ENCODE measurements at regions not wholly inside any gene's neighbourhood (a gene's known extent, or its start where the extent isn't known, plus 50 kb on each side); places are given as distances from the start of the nearest gene placed in this dataset.

DNA sequence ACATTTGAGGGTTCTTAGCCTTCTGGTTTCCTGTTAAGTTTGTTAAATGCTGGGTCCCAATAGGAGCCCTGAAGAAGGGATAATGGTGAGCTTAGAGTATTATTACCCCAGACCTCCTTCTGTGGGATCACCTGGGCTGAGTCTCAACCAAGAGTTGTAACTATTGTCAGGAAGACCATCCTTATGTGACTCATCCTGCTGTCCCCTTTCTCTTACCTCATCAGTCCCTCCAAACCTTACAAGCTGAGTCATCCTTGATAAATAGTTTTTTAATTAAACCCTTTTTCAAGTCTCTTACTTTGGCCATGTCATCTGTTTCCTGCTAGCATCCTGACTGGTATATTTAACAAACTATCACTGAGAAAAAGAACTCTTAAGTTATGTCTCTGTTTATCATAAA lies 502.8 kb downstream of the LRRC70 start:
- Histone ChIP-seq H3K4me1 (no peaks in the 10 kb centered on the region), H3K27ac (no peak overlapping the region), H3K4me3 (no peak overlapping the region), H3K27me3 (ENCODE audit: insufficient read depth in 3 of 3, low read length in 2 of 3) (no peaks in the 10 kb centered on the region), H3K36me3 (ENCODE audit: insufficient read depth in 1 of 2, low read depth in 1 of 2) (no peaks in the 10 kb centered on the region), H3K9me3 (no peaks in the 10 kb centered on the region)
- intact Hi-C loops (cut with DNase I): no loop called here
- ATAC-seq (no peak), DNase-seq (no peak)
- TF ChIP-seq, protein P1, sequence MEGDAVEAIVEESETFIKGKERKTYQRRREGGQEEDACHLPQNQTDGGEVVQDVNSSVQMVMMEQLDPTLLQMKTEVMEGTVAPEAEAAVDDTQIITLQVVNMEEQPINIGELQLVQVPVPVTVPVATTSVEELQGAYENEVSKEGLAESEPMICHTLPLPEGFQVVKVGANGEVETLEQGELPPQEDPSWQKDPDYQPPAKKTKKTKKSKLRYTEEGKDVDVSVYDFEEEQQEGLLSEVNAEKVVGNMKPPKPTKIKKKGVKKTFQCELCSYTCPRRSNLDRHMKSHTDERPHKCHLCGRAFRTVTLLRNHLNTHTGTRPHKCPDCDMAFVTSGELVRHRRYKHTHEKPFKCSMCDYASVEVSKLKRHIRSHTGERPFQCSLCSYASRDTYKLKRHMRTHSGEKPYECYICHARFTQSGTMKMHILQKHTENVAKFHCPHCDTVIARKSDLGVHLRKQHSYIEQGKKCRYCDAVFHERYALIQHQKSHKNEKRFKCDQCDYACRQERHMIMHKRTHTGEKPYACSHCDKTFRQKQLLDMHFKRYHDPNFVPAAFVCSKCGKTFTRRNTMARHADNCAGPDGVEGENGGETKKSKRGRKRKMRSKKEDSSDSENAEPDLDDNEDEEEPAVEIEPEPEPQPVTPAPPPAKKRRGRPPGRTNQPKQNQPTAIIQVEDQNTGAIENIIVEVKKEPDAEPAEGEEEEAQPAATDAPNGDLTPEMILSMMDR (IDR thresholded peaks at IDR 0.05): no peak

DNA sequence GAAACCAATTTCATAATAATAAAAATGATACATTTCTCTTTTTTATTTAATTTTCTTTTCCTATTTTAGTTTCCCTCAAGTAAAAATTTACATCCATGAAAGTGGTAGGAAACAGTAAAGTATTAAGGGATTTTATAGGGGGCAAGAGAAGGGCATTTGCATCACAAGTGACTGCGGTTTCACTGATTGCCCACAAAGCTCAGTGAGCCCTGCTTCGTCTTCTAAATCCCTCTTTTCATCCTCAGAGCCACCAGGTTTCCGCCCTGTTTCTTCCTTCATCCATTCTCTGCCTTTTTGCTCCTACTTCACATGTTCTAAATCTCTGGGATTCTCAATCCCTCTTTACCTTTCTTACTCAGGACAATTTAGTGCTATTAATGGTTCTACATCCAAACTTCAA lies 491.4 kb downstream of the LRRC70 start:
- Histone ChIP-seq H3K36me3 (ENCODE audit: insufficient read depth in 1 of 2, low read depth in 1 of 2) (no peaks in the 10 kb centered on the region), H3K4me1 (no peaks in the 10 kb centered on the region), H3K4me3 (no peak overlapping the region), H3K27me3 (ENCODE audit: insufficient read depth in 3 of 3, low read length in 2 of 3) (peaks cover 0 to 2% (median 0%) of the 10 kb centered on the region in 3 donors), H3K27ac (no peak overlapping the region), H3K9me3 (no peaks in the 10 kb centered on the region)
- WGBS, 3 donors: 38 to 58% (median 54%) methylated on average over 3 of the region's 3 CpGs
- TF ChIP-seq, protein P1 (IDR thresholded peaks at IDR 0.05): no peak
- DNase-seq (no peak), ATAC-seq (no peak)
- intact Hi-C loops (cut with DNase I): no loop called here

DNA sequence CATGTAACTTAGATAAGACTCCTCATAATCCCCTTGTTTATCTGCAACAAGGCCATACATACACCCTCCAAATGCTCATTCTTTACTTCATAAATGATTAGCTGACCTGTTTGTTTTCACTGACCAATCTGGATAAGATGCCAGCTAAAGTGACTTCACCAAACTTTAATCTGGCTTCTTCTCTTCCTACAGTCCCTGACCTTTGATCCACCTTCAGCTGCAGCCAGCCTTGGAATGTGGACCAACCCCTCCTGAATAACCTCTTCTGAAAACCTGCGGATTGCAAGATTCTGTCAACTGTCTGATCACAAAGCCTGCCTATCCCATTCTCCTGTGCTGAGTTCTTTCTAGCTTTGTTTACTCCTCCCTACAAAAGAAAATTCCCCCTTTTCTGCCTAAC lies 476.8 kb downstream of the LRRC70 start:
- Histone ChIP-seq H3K36me3 (ENCODE audit: insufficient read depth in 1 of 2, low read depth in 1 of 2) (no peaks in the 10 kb centered on the region), H3K27ac (no peak overlapping the region), H3K4me3 (no peak overlapping the region), H3K9me3 (no peaks in the 10 kb centered on the region), H3K4me1 (no peaks in the 10 kb centered on the region), H3K27me3 (ENCODE audit: insufficient read depth in 3 of 3, low read length in 2 of 3) (no peaks in the 10 kb centered on the region)
- WGBS, 3 donors: 68 to 88% (median 82%) methylated on average over 1 of the region's 1 CpG
- DNase-seq (no peak), ATAC-seq (no peak)
- TF ChIP-seq, protein P1 (IDR thresholded peaks at IDR 0.05): no peak
- intact Hi-C loops (cut with DNase I): no loop called here

DNA sequence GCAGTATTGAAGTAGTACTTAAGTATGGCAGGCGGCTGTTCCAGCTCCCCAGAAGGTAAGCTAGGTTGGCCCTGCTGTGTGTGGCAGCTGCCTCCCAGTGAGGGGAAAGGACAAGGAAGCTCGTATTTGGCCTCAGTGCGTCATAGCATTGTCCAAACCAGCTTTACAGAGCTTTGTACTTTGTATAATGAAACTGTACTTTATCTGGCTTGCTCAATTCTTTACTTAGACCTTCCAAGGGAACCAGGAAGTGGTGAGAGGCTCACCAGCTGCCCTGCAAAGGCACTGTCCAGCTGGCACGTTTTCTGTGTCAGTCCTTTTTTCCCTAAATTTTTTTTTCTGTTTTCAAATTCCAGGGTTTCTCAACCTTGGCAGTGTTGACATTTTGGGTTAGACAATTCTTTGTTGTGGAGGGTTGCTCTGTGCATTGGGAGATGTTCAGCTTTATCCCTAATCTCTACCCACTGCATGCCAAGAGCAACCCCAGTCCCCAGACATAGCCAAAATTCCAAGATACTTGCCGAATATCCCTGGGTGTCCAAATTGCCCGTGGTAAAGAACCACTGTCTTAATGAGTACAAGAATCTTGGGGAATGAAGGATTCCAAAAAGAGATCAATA lies 474.5 kb downstream of the LRRC70 start:
- H3K27ac ChIP-seq: no peak overlapping the region
- TF ChIP-seq, protein P1 (IDR thresholded peaks at IDR 0.05): no peak
- DNase-seq (peak; percentile 24 to 71), ATAC-seq (peak in 3 of 4 donors; percentile 48 to 54 (median 53))
- WGBS, 3 donors: 27 to 59% (median 30%) methylated on average over 6 of the region's 6 CpGs
- no peaks in the 10 kb centered on the region for H3K27me3 ChIP-seq (ENCODE audit: insufficient read depth in 3 of 3, low read length in 2 of 3)
- no peaks in the 10 kb centered on the region for H3K9me3 ChIP-seq
- no peak overlapping the region for H3K4me3 ChIP-seq
- no peaks in the 10 kb centered on the region for H3K36me3 ChIP-seq (ENCODE audit: insufficient read depth in 1 of 2, low read depth in 1 of 2)
- intact Hi-C loops (cut with DNase I): no loop called here
- H3K4me1 ChIP-seq: no peaks in the 10 kb centered on the region

DNA sequence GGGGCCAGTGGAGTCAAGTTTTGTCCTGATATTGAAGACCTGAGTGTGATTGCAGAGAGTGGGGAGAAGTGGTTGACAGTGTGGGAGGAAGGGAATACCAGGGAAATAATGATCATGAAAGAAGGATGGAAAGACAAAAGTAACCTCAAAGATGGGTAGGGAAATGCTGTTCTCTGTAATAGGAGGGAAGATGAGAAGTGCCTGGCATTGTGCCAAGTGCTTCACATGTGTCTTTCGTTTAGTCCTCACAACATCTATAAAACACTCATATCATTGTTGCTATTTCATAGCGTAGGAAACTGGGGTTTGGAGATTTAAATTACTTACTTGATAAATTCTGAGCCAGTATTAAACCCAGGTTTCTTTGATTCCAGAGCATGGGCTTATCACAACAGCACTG lies 472.3 kb downstream of the LRRC70 start:
- no peaks in the 10 kb centered on the region for H3K4me1 ChIP-seq
- no peak overlapping the region for H3K4me3 ChIP-seq
- intact Hi-C loops (cut with DNase I): no loop called here
- ATAC-seq (no peak), DNase-seq (no peak)
- no peaks in the 10 kb centered on the region for H3K27me3 ChIP-seq (ENCODE audit: insufficient read depth in 3 of 3, low read length in 2 of 3)
- H3K9me3 ChIP-seq: no peaks in the 10 kb centered on the region
- no peaks in the 10 kb centered on the region for H3K36me3 ChIP-seq (ENCODE audit: insufficient read depth in 1 of 2, low read depth in 1 of 2)
- TF ChIP-seq, protein P1 (IDR thresholded peaks at IDR 0.05): no peak
- 40 to 61% (median 56%) methylated on average over 2 of the region's 2 CpGs for WGBS, 3 donors
- no peak overlapping the region for H3K27ac ChIP-seq
